ENCODE measurements at regions not wholly inside any gene's neighbourhood (a gene's known extent, or its start where the extent isn't known, plus 50 kb on each side); places are given as distances from the start of the nearest gene placed in this dataset.

DNA sequence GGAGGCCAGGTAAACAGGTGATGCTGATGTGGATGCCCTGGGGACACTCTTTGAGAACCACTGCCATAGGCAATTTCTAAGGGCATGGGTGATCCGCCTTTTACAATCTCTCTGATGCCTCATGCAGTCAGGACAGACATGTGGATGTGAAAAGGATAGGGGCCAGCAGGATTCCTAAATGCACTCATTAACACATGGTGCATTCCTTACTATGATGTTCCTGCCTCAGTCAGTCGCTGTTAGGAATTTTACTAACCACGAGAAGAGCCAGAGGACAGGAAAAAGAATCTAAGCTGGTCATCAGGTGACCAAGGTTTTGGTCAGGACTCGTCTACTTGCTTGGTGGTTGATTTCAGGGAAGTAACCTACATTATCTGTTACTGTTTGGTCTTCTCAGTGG is 191.0 kb downstream of the ARL4C start:
- TF ChIP-seq, protein P1, sequence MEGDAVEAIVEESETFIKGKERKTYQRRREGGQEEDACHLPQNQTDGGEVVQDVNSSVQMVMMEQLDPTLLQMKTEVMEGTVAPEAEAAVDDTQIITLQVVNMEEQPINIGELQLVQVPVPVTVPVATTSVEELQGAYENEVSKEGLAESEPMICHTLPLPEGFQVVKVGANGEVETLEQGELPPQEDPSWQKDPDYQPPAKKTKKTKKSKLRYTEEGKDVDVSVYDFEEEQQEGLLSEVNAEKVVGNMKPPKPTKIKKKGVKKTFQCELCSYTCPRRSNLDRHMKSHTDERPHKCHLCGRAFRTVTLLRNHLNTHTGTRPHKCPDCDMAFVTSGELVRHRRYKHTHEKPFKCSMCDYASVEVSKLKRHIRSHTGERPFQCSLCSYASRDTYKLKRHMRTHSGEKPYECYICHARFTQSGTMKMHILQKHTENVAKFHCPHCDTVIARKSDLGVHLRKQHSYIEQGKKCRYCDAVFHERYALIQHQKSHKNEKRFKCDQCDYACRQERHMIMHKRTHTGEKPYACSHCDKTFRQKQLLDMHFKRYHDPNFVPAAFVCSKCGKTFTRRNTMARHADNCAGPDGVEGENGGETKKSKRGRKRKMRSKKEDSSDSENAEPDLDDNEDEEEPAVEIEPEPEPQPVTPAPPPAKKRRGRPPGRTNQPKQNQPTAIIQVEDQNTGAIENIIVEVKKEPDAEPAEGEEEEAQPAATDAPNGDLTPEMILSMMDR (IDR thresholded peaks at IDR 0.05; ENCODE audit: low read length) = no peak
- TF ChIP-seq EZH2 (IDR thresholded peaks at IDR 0.05; ENCODE audit: borderline replicate concordance, low read length) = no peak
